K562 (cell line): ENCODE measurements at regions not wholly inside any gene's neighbourhood (a gene's known extent, or its start where the extent isn't known, plus 50 kb on each side); places are given as distances from the start of the nearest gene placed in this dataset.

ENCODE experiments used
- ATAC-seq: fragments of 200-7000 bp; cut with Tn5 transposase; 3 replicates; pipeline ENCODE4 v1.9.1; 2020; ENCODE audit warnings: moderate library complexity
- BruUV-seq: library from RNA; stranded (reverse); fragments of 400-500 nt; replicated peaks from 2 replicates; lab custom pipeline; 2021; lab: Mats Ljungman, UMichigan
- CTCF ChIA-PET: fragments of 300-600 bp; formaldehyde crosslinking; extraction: SDS; loops from one replicate; lab custom pipeline; 2021; ENCODE audit warnings: low intra/inter-chr PET ratio; lab: Yijun Ruan, JAX
- POLR2A ChIA-PET: fragments of 300-600, 350-650 bp; sonication (Branson Sonifier 250); formaldehyde crosslinking; extraction: SDS; loops from one replicate; lab custom pipeline; 2021; ENCODE audit warnings: antibody characterized with exemption, inconsistent platforms; lab: Yijun Ruan, JAX
- DNase-seq, 4 experiments: peaks; one replicate each; pipeline versions ENCODE4 v3.0.0 to v3.0.0-alpha.2; 2011 to 2018; ENCODE audit warnings: low spot score in 3 of 4, mixed read lengths in 3 of 4; ENCODE audit errors: extremely low read depth in 1 of 4
- FAIRE-seq: peaks from 2 replicates; lab custom pipeline; 2011; peaks lifted over from hg19 to GRCh38; lab: Jason Lieb, UNC
- H2AFZ ChIP-seq: 2 replicates; pipeline ENCODE4 v1.6.0; 2011; ENCODE audit warnings: low read depth, low read length, control low read depth, inconsistent platforms
- H3K27ac ChIP-seq: fragments of 200-600 bp; 3 replicates; pipeline ENCODE4 v1.8.0; 2011; ENCODE audit warnings: low read depth, mild to moderate bottlenecking, control low read depth, inconsistent platforms, low read length, moderate library complexity, mixed read lengths; ENCODE audit errors: extremely low read depth
- H3K27me3 ChIP-seq, 2 experiments: fragments of 300-600 bp in 1 of 2; 2 replicates in 1 of 2; 3 replicates in 1 of 2; pipeline versions ENCODE4 v1.6.0 to v1.8.0; 2011; ENCODE audit warnings: inconsistent platforms in 2 of 2, low read length in 2 of 2, mild to moderate bottlenecking in 1 of 2, mixed read lengths in 1 of 2, moderate library complexity in 1 of 2; ENCODE audit not compliant: control insufficient read depth in 2 of 2, insufficient read depth in 2 of 2
- H3K36me3 ChIP-seq: fragments of 300-600 bp; 3 replicates; pipeline ENCODE4 v1.8.0; 2011; ENCODE audit warnings: mild to moderate bottlenecking, low read length, inconsistent platforms; ENCODE audit not compliant: control insufficient read depth, insufficient read depth
- H3K4me1 ChIP-seq, 2 experiments: fragments of 200-600 bp in 1 of 2; replicated peaks in 1 of 2; 2 replicates in 1 of 2; 3 replicates in 1 of 2; pipeline versions ENCODE4 v1.5.1 to v1.8.0; 2011; ENCODE audit warnings: inconsistent platforms in 2 of 2, low read length in 2 of 2, mild to moderate bottlenecking in 1 of 2, mixed read lengths in 1 of 2, moderate library complexity in 1 of 2; ENCODE audit not compliant: control insufficient read depth in 2 of 2, insufficient read depth in 2 of 2
- H3K4me2 ChIP-seq: 2 replicates; pipeline ENCODE4 v1.6.1; 2011; ENCODE audit warnings: low read length, control low read depth, inconsistent platforms, mixed read lengths; ENCODE audit not compliant: insufficient read depth
- H3K4me3 ChIP-seq: fragments of 200-600 bp; sonication (generic), shearing (Covaris generic); 2 replicates; pipeline ENCODE4 v1.5.1; 2016; ENCODE audit warnings: control low read depth, inconsistent platforms
- H3K79me2 ChIP-seq: fragments of 200-600 bp; 3 replicates; pipeline ENCODE4 v1.8.0; 2011; ENCODE audit warnings: low read length, inconsistent platforms; ENCODE audit not compliant: control insufficient read depth, insufficient read depth
- H3K9ac ChIP-seq, 2 experiments: 2 replicates each; pipeline versions ENCODE4 v1.6.0 to v1.6.1; 2011; ENCODE audit warnings: low read depth in 2 of 2, low read length in 2 of 2, control low read depth in 1 of 2, inconsistent platforms in 1 of 2, mild to moderate bottlenecking in 1 of 2, mixed read lengths in 1 of 2; ENCODE audit not compliant: insufficient read depth in 1 of 2
- H3K9me1 ChIP-seq: one replicate; pipeline ENCODE4 v1.6.0; 2011; ENCODE audit warnings: inconsistent platforms, mild to moderate bottlenecking, low read length, moderate library complexity; ENCODE audit not compliant: control insufficient read depth, insufficient read depth
- H3K9me3 ChIP-seq: replicated peaks from 2 replicates; pipeline ENCODE4 v1.5.1; 2011; ENCODE audit warnings: low read depth, low read length, inconsistent platforms; ENCODE audit not compliant: control insufficient read depth, insufficient read depth
- H4K20me1 ChIP-seq: replicated peaks from 2 replicates; pipeline ENCODE4 v1.6.1; 2011; ENCODE audit warnings: low read length, inconsistent platforms, mixed read lengths; ENCODE audit not compliant: control insufficient read depth, insufficient read depth
- ASH1L ChIP-seq: fragments of 450-650 bp; IDR thresholded peaks from 2 replicates; pipeline ENCODE4 v1.6.1; 2018; ENCODE audit warnings: borderline replicate concordance, mild to moderate bottlenecking, low read depth; ENCODE audit not compliant: partially characterized antibody
- CHD2 ChIP-seq: IDR thresholded peaks from 2 replicates; pipeline ENCODE4 v1.6.1; 2011; ENCODE audit warnings: low read depth, low read length
- COPS2 ChIP-seq: fragments of 450-650 bp; conservative IDR thresholded peaks from 2 replicates; pipeline ENCODE4 v1.6.1; 2016; ENCODE audit warnings: mild to moderate bottlenecking, moderate library complexity
- DLX4 ChIP-seq: fragments of 250-450 bp; sonication (Bioruptor Pico); IDR thresholded peaks from 2 replicates; pipeline ENCODE4 v1.6.1; 2021; ENCODE audit warnings: mild to moderate bottlenecking
- FOSL1 ChIP-seq: fragments of 200-800 bp; sonication (Bioruptor generic); conservative IDR thresholded peaks from 2 replicates; pipeline ENCODE4 v1.6.1; 2016; ENCODE audit warnings: missing genetic modification characterization, missing compliant biosample characterization
- HMGN3 ChIP-seq: IDR thresholded peaks from 2 replicates; pipeline ENCODE4 v1.6.1; 2011; ENCODE audit warnings: borderline replicate concordance, low read depth, mild to moderate bottlenecking, mixed read lengths, low read length; ENCODE audit not compliant: insufficient read length; ENCODE audit errors: extremely low read depth
- HOMEZ ChIP-seq: fragments of 250-450 bp; sonication (Bioruptor Pico); IDR thresholded peaks from 2 replicates; pipeline ENCODE4 v1.4.0; 2020; ENCODE audit warnings: mild to moderate bottlenecking, moderate library complexity
- KAT2B ChIP-seq: IDR thresholded peaks from one replicate; pipeline ENCODE4 v1.6.1; 2012; ENCODE audit warnings: low read depth, mild to moderate bottlenecking, control low read depth, inconsistent platforms, low read length, moderate library complexity
- MEF2A ChIP-seq: IDR thresholded peaks from 2 replicates; pipeline ENCODE4 v1.6.1; 2011; ENCODE audit warnings: low read depth, mild to moderate bottlenecking, low read length, moderate library complexity; ENCODE audit not compliant: control insufficient read depth
- PYGO2 ChIP-seq: fragments of 450-650 bp; IDR thresholded peaks from 2 replicates; pipeline ENCODE4 v1.6.1; 2016; ENCODE audit warnings: mild to moderate bottlenecking, missing genetic modification characterization, moderate library complexity, missing compliant biosample characterization
- RFX5 ChIP-seq: IDR thresholded peaks from 2 replicates; pipeline ENCODE4 v1.6.1; 2011; ENCODE audit warnings: low read depth, mild to moderate bottlenecking, improper control_type of control experiment, low read length
- SMARCE1 ChIP-seq: fragments of 450-650 bp; IDR thresholded peaks from 2 replicates; pipeline ENCODE4 v1.7.1; 2016; ENCODE audit warnings: mild to moderate bottlenecking
- STAT5A ChIP-seq: IDR thresholded peaks from 2 replicates; pipeline ENCODE4 v1.6.1; 2012; ENCODE audit warnings: low read length, inconsistent platforms, borderline replicate concordance
- TOE1 ChIP-seq, 2 experiments: fragments of 450-650 bp in 1 of 2; sonication (generic) in 1 of 2; formaldehyde crosslinking in 1 of 2; IDR thresholded peaks; 2 replicates each; pipeline versions ENCODE4 v1.7.1 to v1.8.0; 2016 to 2022; ENCODE audit warnings: borderline replicate concordance in 2 of 2, mild to moderate bottlenecking in 2 of 2, antibody characterized with exemption in 1 of 2, inconsistent platforms in 1 of 2, low read depth in 1 of 2, missing genetic modification reagents in 1 of 2, moderate library complexity in 1 of 2
- XRCC3 ChIP-seq: fragments of 450-650 bp; IDR thresholded peaks from 2 replicates; pipeline ENCODE4 v1.6.1; 2017; ENCODE audit warnings: mild to moderate bottlenecking, moderate library complexity
- ZBTB49 ChIP-seq: sonication (generic); formaldehyde crosslinking; IDR thresholded peaks from 2 replicates; pipeline ENCODE4 v1.8.0; 2022; ENCODE audit warnings: missing genetic modification reagents, mild to moderate bottlenecking, borderline replicate concordance
- ZKSCAN3 ChIP-seq: fragments of 250-450 bp; sonication (Bioruptor Pico); IDR thresholded peaks from 2 replicates; pipeline ENCODE4 v1.4.0; 2020
- ZNF12 ChIP-seq: sonication (generic); formaldehyde crosslinking; IDR thresholded peaks from 2 replicates; pipeline ENCODE4 v1.4.0; 2020; ENCODE audit warnings: mild to moderate bottlenecking, missing genetic modification reagents
- ZNF197 ChIP-seq: fragments of 200-800 bp; sonication (Bioruptor generic); IDR thresholded peaks from 2 replicates; pipeline ENCODE4 v1.6.1; 2016; ENCODE audit warnings: low read depth, missing genetic modification characterization, missing compliant biosample characterization
- WGBS: fragments of 100-300 bp; shearing (Covaris generic); methylation state at CpG from one replicate; pipeline ENCODE4 v1.1.6; 2016; ENCODE audit warnings: low coverage, mixed read lengths; ENCODE audit not compliant: insufficient coverage; ENCODE audit errors: missing lambda C conversion rate; 5-methylcytosine and 5-hydroxymethylcytosine counted together
- in situ Hi-C: fragments of 300-500 bp; cut with MboI; formaldehyde crosslinking; loops from 4 replicates; pipeline ENCODE4 v1.15.0; 2018; ENCODE audit warnings: inconsistent platforms, mixed read lengths
- intact Hi-C: fragments of 100-400 bp; cut with micrococcal nuclease; formaldehyde crosslinking; loops from 2 replicates; pipeline ENCODE4 v1.14.2; 2022

- FAIRE-seq, result peak; percentile 82
- H4K20me1 ChIP-seq, result no peaks in the 10 kb centered on the region
- TF ChIP-seq ZNF197 (no peak), MEF2A (0 out of 2 replicates have a peak, but pooled peaks have one; percentile 51), PYGO2 (tag) (no peak), XRCC3 (0 out of 2 replicates have a peak, but pooled peaks have one; percentile 24), ZKSCAN3 (CRISPR knock-in tag) (no peak), ZBTB49 (CRISPR knock-in tag) (no peak), CHD2 (no peak), FOSL1 (tag) (peak; percentile 84), COPS2 (no peak), STAT5A (peak; percentile 75), ASH1L (no peak), TOE1 (IDR thresholded peaks at IDR 0.05; ENCODE audit: borderline replicate concordance) (no peak), TOE1 (CRISPR knock-in tag; IDR thresholded peaks at IDR 0.05; ENCODE audit: borderline replicate concordance, low read depth) (no peak), SMARCE1 (peak; percentile 81), RFX5 (no peak), DLX4 (CRISPR knock-in tag) (no peak), ZNF12 (CRISPR knock-in tag) (no peak), HMGN3 (no peak), HOMEZ (no peak), KAT2B (no peak)
Measured at GRCh38 chr4:79632114-79632513, 224.1 kb upstream of the GK2 start.

More at GRCh38 chr4:79632114-79632513, 224.1 kb upstream of the GK2 start:
- in situ Hi-C loops (no loop called here), intact Hi-C loops (no loop called here)
- no peaks in the 10 kb centered on the region for H3K27me3 ChIP-seq
- H3K4me3 ChIP-seq, result no peak overlapping the region
- ChIA-PET POLR2A (interaction anchor here (0.6 kb wide), 1 partner anchor 206 kb away, joined by 4 read pairs; no protein-coding TSS in a partner anchor), CTCF (no interaction called here)
- no peaks in the 10 kb centered on the region for H3K36me3 ChIP-seq
- peaks cover 0 to 13% of the 10 kb centered on the region in 2 experiments; a peak in 2 of 5 replicates for H3K4me1 ChIP-seq
- no peaks in the 10 kb centered on the region for H3K9me1 ChIP-seq
- H3K9ac ChIP-seq, result no peak overlapping the region
- DNase-seq, result peak in 3 of 4 experiments; percentile 12 to 84 (median 63)
- WGBS, result 4% methylated on average over 3 of the region's 3 CpGs
- H3K4me2 ChIP-seq, result peak overlapping the region; percentile 47
- peak overlapping the region; percentile 46; the same call in 1 of the 3 replicates for H3K27ac ChIP-seq
- BruUV-seq, result no TSS peak
- peak overlapping the region; percentile 65; the same call in 1 of the 2 replicates for H2AFZ ChIP-seq
- H3K9me3 ChIP-seq, result no peaks in the 10 kb centered on the region
- no peaks in the 10 kb centered on the region for H3K79me2 ChIP-seq
- ATAC-seq, result peak; percentile 83
